IgD-negative memory B cell (primary cell): ENCODE measurements at regions not wholly inside any gene's neighbourhood (a gene's known extent, or its start where the extent isn't known, plus 50 kb on each side); places are given as distances from the start of the nearest gene placed in this dataset.
A peak's percentile ranks its signal among the peaks of the same experiment; 100 is the strongest.

Experiments used
- H3K27ac Mint-ChIP-seq, 3 donors: one replicate each; pipeline ENCODE4 v1.8.0; 2020 to 2022; ENCODE audit warnings: mild to moderate bottlenecking in 3 of 3, mixed read lengths in 3 of 3, moderate library complexity in 1 of 3
- H3K27me3 Mint-ChIP-seq: one replicate; pipeline ENCODE4 v1.8.0; 2021; ENCODE audit warnings: mixed read lengths
- H3K36me3 Mint-ChIP-seq: one replicate; pipeline ENCODE4 v1.8.0; 2020; ENCODE audit warnings: mild to moderate bottlenecking, mixed read lengths
- H3K4me1 Mint-ChIP-seq, 3 donors: one replicate each; pipeline ENCODE4 v1.8.0; 2020 to 2022; ENCODE audit warnings: mixed read lengths in 3 of 3, mild to moderate bottlenecking in 1 of 3
- H3K4me3 Mint-ChIP-seq, 4 donors: one replicate each; pipeline ENCODE4 v1.8.0; 2020 to 2022; ENCODE audit warnings: mild to moderate bottlenecking in 4 of 4, mixed read lengths in 4 of 4, moderate library complexity in 3 of 4
- H3K9me3 Mint-ChIP-seq, 3 donors: one replicate each; pipeline ENCODE4 v1.8.0; 2020 to 2021; ENCODE audit warnings: mixed read lengths in 3 of 3, mild to moderate bottlenecking in 1 of 3

DNA sequence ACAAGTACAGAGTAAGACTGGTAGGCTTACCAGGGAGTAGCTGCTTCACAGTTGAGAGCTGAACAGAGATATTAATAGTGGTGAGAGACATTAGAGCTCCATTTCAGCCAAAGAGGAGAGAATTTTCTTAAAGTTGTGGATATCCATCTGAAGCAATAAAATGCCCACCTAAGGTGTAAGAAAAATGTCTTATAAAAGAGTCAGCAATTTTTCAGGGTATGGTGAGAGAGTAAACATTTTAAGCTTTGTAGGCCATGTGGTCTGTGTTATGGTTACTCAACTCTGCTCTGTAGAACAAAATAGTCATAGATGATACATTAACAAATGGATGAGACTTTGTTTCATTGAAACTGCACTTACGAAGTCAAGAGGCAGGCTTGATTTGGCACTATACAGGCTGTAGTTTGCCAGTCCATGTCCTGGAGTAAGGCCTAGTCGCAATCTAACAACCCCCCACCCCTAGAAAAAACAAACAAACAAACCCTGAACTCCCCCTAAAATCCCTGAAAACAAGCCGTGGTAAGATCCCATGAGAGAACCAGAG is 945.4 kb upstream of the SEMA6A start:
- Mint-ChIP-seq H3K27ac (no peak overlapping the region), H3K27me3 (no peaks in the 10 kb centered on the region), H3K4me1 (peaks cover 0 to 1% (median 0%) of the 10 kb centered on the region in 3 donors), H3K9me3 (peaks cover 0 to 6% (median 4%) of the 10 kb centered on the region in 3 donors), H3K4me3 (no peak overlapping the region), H3K36me3 (no peaks in the 10 kb centered on the region)

DNA sequence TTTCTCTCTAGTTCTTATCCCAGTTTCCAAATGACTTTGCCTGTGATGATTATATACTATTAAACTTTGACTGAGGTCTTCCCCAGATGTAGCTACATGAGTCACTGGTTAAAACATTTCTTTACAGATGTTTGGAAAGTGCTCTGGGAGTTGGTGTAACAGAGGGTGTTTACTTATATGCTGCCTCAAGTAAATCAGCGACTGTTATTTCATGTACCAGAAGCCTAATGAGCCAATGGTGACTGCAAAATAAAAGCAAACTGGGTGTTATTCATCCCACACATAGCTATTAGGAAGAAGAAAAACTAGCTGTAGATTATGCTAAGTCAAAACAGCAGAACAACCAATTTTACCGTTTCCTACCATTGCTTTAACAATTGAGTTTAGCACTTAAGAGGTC is 929.7 kb upstream of the SEMA6A start:
- Mint-ChIP-seq H3K27ac (no peak overlapping the region), H3K4me3 (no peak overlapping the region), H3K9me3 (peaks cover 0 to 3% (median 2%) of the 10 kb centered on the region in 3 donors), H3K4me1 (no peaks in the 10 kb centered on the region), H3K27me3 (no peaks in the 10 kb centered on the region), H3K36me3 (no peaks in the 10 kb centered on the region)

- Mint-ChIP-seq H3K27me3 (no peaks in the 10 kb centered on the region), H3K4me1 (no peaks in the 10 kb centered on the region), H3K36me3 (no peaks in the 10 kb centered on the region), H3K27ac (no peak overlapping the region), H3K4me3 (no peak overlapping the region), H3K9me3 (peaks cover 0 to 1% (median 0%) of the 10 kb centered on the region in 3 donors)
Observed at GRCh38 chr5:117497601-117498000, 923.0 kb upstream of the SEMA6A start.

DNA sequence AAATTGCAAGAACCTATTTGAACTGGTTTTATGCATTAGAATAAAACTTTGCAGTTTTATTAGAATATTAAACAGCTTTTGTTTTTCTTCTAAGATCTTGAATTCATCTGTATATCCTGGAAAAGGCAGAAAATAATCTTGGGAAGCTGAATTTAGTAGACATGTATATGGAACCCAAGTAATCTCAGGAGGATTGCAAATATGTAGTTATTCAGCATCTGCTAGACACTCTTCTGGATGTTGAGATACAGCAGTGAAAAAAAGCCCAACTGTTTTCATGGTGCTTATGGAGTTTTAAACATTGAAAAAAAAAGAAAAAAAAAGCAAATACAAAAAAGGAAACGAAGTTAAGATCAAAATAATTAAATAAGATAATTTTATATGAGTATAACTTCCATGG is 922.2 kb upstream of the SEMA6A start:
- Mint-ChIP-seq H3K27ac (no peak overlapping the region), H3K9me3 (peaks cover 0 to 1% (median 0%) of the 10 kb centered on the region in 3 donors), H3K27me3 (no peaks in the 10 kb centered on the region), H3K36me3 (no peaks in the 10 kb centered on the region), H3K4me1 (no peaks in the 10 kb centered on the region), H3K4me3 (no peak overlapping the region)

GRCh38 chr5:117494188-117494587 is 919.6 kb upstream of the SEMA6A start:
- Mint-ChIP-seq H3K9me3 (peaks cover 0 to 2% (median 0%) of the 10 kb centered on the region in 3 donors), H3K27ac (no peak overlapping the region), H3K36me3 (no peaks in the 10 kb centered on the region), H3K4me3 (no peak overlapping the region), H3K4me1 (no peaks in the 10 kb centered on the region), H3K27me3 (no peaks in the 10 kb centered on the region)

GRCh38 chr5:117488976-117489500 is 914.4 kb upstream of the SEMA6A start:
- Mint-ChIP-seq H3K9me3 (peaks cover 0 to 2% (median 0%) of the 10 kb centered on the region in 3 donors), H3K36me3 (no peaks in the 10 kb centered on the region), H3K4me3 (no peak overlapping the region), H3K4me1 (no peaks in the 10 kb centered on the region), H3K27me3 (no peaks in the 10 kb centered on the region), H3K27ac (no peak overlapping the region)

GRCh38 chr5:117487556-117487955 is 912.9 kb upstream of the SEMA6A start:
- Mint-ChIP-seq H3K4me1 (no peaks in the 10 kb centered on the region), H3K9me3 (peaks cover 0 to 4% (median 0%) of the 10 kb centered on the region in 3 donors), H3K27ac (peak overlapping the region in 1 of 3 donors; percentile 29), H3K27me3 (no peaks in the 10 kb centered on the region), H3K36me3 (no peaks in the 10 kb centered on the region), H3K4me3 (no peak overlapping the region)

- Mint-ChIP-seq H3K36me3 (no peaks in the 10 kb centered on the region), H3K27me3 (no peaks in the 10 kb centered on the region), H3K9me3 (peaks cover 0 to 4% (median 0%) of the 10 kb centered on the region in 3 donors), H3K27ac (no peak overlapping the region), H3K4me1 (no peaks in the 10 kb centered on the region), H3K4me3 (no peak overlapping the region)
Observed at GRCh38 chr5:117486879-117487391, 912.3 kb upstream of the SEMA6A start.

- no peaks in the 10 kb centered on the region for H3K4me1 Mint-ChIP-seq
- peaks cover 0 to 4% (median 0%) of the 10 kb centered on the region in 3 donors for H3K9me3 Mint-ChIP-seq
- no peaks in the 10 kb centered on the region for H3K36me3 Mint-ChIP-seq
- H3K27ac Mint-ChIP-seq, result no peak overlapping the region
- H3K4me3 Mint-ChIP-seq, result no peak overlapping the region
- H3K27me3 Mint-ChIP-seq, result no peaks in the 10 kb centered on the region
Observed at GRCh38 chr5:117486261-117486660, 911.6 kb upstream of the SEMA6A start.

- Mint-ChIP-seq H3K27me3 (no peaks in the 10 kb centered on the region), H3K27ac (no peak overlapping the region), H3K4me1 (no peaks in the 10 kb centered on the region), H3K9me3 (no peaks in the 10 kb centered on the region), H3K4me3 (no peak overlapping the region), H3K36me3 (no peaks in the 10 kb centered on the region)
Observed at GRCh38 chr5:117475919-117476318, 901.3 kb upstream of the SEMA6A start.

DNA sequence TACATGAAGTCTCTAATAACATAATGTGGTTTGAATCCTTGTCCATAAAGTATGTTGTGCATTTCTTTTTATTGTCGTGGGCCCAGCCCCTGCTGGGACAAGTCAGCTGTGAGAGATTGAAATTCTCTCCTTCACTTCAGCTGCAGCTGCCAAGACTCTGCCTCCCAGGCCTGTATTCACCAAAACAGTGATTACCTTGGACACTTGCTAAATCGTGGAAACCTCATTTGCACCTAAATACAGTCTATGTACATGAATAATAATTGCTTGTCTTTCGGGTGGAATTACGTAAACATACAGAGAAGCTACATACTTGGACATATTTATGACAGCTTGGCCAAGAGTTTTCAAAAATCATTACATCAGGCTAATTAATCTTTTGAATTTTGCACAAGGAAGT is 898.5 kb upstream of the SEMA6A start:
- H3K27ac Mint-ChIP-seq, result peak overlapping the region in 1 of 3 donors; percentile 59
- H3K4me3 Mint-ChIP-seq, result no peak overlapping the region
- no peaks in the 10 kb centered on the region for H3K9me3 Mint-ChIP-seq
- H3K27me3 Mint-ChIP-seq, result no peaks in the 10 kb centered on the region
- H3K4me1 Mint-ChIP-seq, result no peaks in the 10 kb centered on the region
- H3K36me3 Mint-ChIP-seq, result no peaks in the 10 kb centered on the region

DNA sequence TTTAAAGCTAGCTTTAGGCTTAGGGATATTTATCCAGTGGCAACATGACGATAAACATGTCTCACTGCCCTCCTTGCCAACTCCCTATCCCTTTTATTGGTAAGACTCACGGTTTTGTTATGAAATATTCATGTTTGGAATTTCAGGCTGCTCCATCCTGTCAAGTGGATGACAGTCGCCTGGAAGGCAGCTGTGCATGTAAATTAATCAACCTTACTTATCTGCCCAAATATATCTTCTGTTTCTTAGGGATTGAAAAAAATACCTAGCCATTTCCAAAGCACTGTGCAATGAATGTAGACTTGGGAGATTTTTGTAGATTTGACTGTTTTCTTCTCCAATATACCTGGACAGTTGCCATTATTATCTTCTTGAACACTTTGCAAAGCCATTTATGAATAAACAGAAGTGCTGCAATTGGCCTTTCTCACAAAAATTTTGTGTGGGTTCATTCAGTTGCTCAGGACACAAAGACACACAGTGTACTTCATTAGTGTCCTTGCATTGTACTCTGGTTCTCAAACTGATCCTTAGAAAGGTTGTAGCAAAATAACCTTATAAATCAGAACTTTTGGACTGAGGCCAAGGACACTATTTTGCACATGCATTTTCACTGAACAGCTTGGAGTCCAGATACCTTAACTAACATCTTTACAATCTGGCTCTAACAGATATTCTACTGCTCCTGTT is 889.4 kb upstream of the SEMA6A start:
- Mint-ChIP-seq H3K27me3 (no peaks in the 10 kb centered on the region), H3K4me1 (peaks cover 0 to 5% (median 0%) of the 10 kb centered on the region in 3 donors), H3K4me3 (no peak overlapping the region), H3K36me3 (peaks cover 1% of the 10 kb centered on the region), H3K9me3 (no peaks in the 10 kb centered on the region), H3K27ac (no peak overlapping the region)

GRCh38 chr5:117461966-117462365 is 887.3 kb upstream of the SEMA6A start:
- Mint-ChIP-seq H3K27me3 (no peaks in the 10 kb centered on the region), H3K36me3 (peaks cover 1% of the 10 kb centered on the region), H3K27ac (no peak overlapping the region)

GRCh38 chr5:117461403-117461802 is 886.8 kb upstream of the SEMA6A start:
- no peaks in the 10 kb centered on the region for H3K27me3 Mint-ChIP-seq
- H3K27ac Mint-ChIP-seq, result no peak overlapping the region
- H3K4me1 Mint-ChIP-seq, result peaks cover 0 to 5% (median 0%) of the 10 kb centered on the region in 3 donors
- peaks cover 0 to 3% (median 0%) of the 10 kb centered on the region in 3 donors for H3K9me3 Mint-ChIP-seq
- no peak overlapping the region for H3K4me3 Mint-ChIP-seq
- peaks cover 1% of the 10 kb centered on the region for H3K36me3 Mint-ChIP-seq

More at GRCh38 chr5:117461966-117462365, 887.3 kb upstream of the SEMA6A start:
- Mint-ChIP-seq H3K9me3 (peaks cover 0 to 3% (median 0%) of the 10 kb centered on the region in 3 donors), H3K4me3 (no peak overlapping the region), H3K4me1 (peaks cover 0 to 5% (median 0%) of the 10 kb centered on the region in 3 donors)

DNA sequence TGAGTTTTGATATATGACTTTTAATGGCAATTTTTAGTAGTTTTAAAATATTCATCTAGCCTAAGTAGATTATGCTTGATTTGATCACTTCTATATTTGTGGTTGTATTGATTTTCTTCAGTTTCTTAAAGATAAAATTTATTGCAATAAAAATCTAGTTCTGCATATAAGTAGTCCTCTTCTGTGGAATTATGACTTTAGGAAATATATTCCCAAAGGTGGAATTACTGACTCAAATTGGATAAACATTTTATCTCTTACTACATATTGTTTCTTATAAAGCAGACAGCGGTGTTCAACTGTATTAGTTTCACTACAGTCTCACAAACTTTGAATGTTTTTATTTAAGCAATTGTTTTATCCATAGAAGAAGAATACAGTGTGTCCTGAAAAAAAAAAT is 883.0 kb upstream of the SEMA6A start:
- H3K9me3 Mint-ChIP-seq, result peaks cover 0 to 3% (median 0%) of the 10 kb centered on the region in 3 donors
- H3K36me3 Mint-ChIP-seq, result no peaks in the 10 kb centered on the region
- H3K27ac Mint-ChIP-seq, result no peak overlapping the region
- no peak overlapping the region for H3K4me3 Mint-ChIP-seq
- peaks cover 13% of the 10 kb centered on the region for H3K27me3 Mint-ChIP-seq
- peaks cover 0 to 10% (median 5%) of the 10 kb centered on the region in 3 donors for H3K4me1 Mint-ChIP-seq
